CD14-positive monocyte (primary cell): ENCODE measurements at regions not wholly inside any gene's neighbourhood (a gene's known extent, or its start where the extent isn't known, plus 50 kb on each side); places are given as distances from the start of the nearest gene placed in this dataset.

Experiments
- DNase-seq, 3 donors: peaks; one replicate each; pipeline ENCODE4 v3.0.0-alpha.2; 2011 to 2022
- H2AFZ ChIP-seq: 2 replicates; pipeline ENCODE4 v1.6.0; 2012; ENCODE audit warnings: mild to moderate bottlenecking, low read depth, low read length, inconsistent platforms; ENCODE audit not compliant: insufficient read depth, poor library complexity, severe bottlenecking
- H3K27ac ChIP-seq, 2 donors: 1 replicate in 1 of 2; 2 replicates in 1 of 2; pipeline ENCODE4 v1.5.1; 2012 to 2013; ENCODE audit warnings: low read length in 2 of 2, control low read depth in 1 of 2, inconsistent platforms in 1 of 2, low read depth in 1 of 2, mild to moderate bottlenecking in 1 of 2
- H3K27me3 ChIP-seq, 2 donors: one replicate each; pipeline versions ENCODE4 v1.6.0 to v1.6.1; 2011 to 2013; ENCODE audit warnings: low read length in 2 of 2; ENCODE audit not compliant: control insufficient read depth in 2 of 2, insufficient read depth in 2 of 2
- H3K36me3 ChIP-seq, 2 donors: replicated peaks in 1 of 2; 1 replicate in 1 of 2; 2 replicates in 1 of 2; pipeline versions ENCODE4 v1.5.1 to v1.6.1; 2012 to 2013; ENCODE audit warnings: low read length in 2 of 2, control low read depth in 1 of 2, inconsistent platforms in 1 of 2, mild to moderate bottlenecking in 1 of 2; ENCODE audit not compliant: insufficient read depth in 2 of 2, control insufficient read depth in 1 of 2
- H3K4me1 ChIP-seq, 2 donors: 1 replicate in 1 of 2; 2 replicates in 1 of 2; pipeline versions ENCODE4 v1.5.1 to v1.6.1; 2012 to 2013; ENCODE audit warnings: low read length in 2 of 2, control low read depth in 1 of 2, inconsistent platforms in 1 of 2, mild to moderate bottlenecking in 1 of 2, moderate library complexity in 1 of 2; ENCODE audit not compliant: insufficient read depth in 2 of 2, control insufficient read depth in 1 of 2
- H3K4me2 ChIP-seq: replicated peaks from 2 replicates; pipeline ENCODE3; 2012; ENCODE audit warnings: low read length, moderate library complexity, mild to moderate bottlenecking; ENCODE audit not compliant: poor library complexity, severe bottlenecking; ENCODE audit errors: extremely low read depth
- H3K4me3 ChIP-seq, 3 experiments: fragments of 200-600 bp in 1 of 3; sonication (generic) in 1 of 3; replicated peaks in 1 of 3; 1 replicate in 2 of 3; 2 replicates in 1 of 3; pipeline ENCODE4 v1.5.1; 2011 to 2013; ENCODE audit warnings: low read length in 3 of 3, mild to moderate bottlenecking in 3 of 3, control low read depth in 2 of 3, low read depth in 2 of 3, inconsistent platforms in 1 of 3, moderate library complexity in 1 of 3
- H3K79me2 ChIP-seq: 2 replicates; pipeline ENCODE4 v1.6.0; 2012; ENCODE audit warnings: mild to moderate bottlenecking, control low read depth, inconsistent platforms, low read length, moderate library complexity; ENCODE audit not compliant: insufficient read depth
- H3K9ac ChIP-seq: 2 replicates; pipeline ENCODE4 v1.6.0; 2017; ENCODE audit warnings: low read length, mild to moderate bottlenecking; ENCODE audit not compliant: insufficient read depth, poor library complexity, severe bottlenecking
- H3K9me3 ChIP-seq, 2 donors: replicated peaks in 1 of 2; 1 replicate in 1 of 2; 2 replicates in 1 of 2; pipeline versions ENCODE4 v1.5.1 to v1.6.1; 2012 to 2013; ENCODE audit warnings: low read length in 2 of 2, control low read depth in 1 of 2; ENCODE audit not compliant: control insufficient read depth in 1 of 2, insufficient read depth in 1 of 2
- H4K20me1 ChIP-seq: 2 replicates; pipeline ENCODE4 v1.6.0; 2012; ENCODE audit warnings: mild to moderate bottlenecking, low read length, control low read depth, moderate library complexity; ENCODE audit not compliant: insufficient read depth
- H3K27ac Mint-ChIP-seq, 7 donors: one replicate each; pipeline ENCODE4 v1.8.0; 2020; ENCODE audit warnings: mild to moderate bottlenecking in 7 of 7, mixed read lengths in 7 of 7, moderate library complexity in 6 of 7, inconsistent platforms in 2 of 7
- H3K27me3 Mint-ChIP-seq, 3 donors: one replicate each; pipeline ENCODE4 v1.8.0; 2021 to 2022; ENCODE audit warnings: low read depth in 3 of 3, mild to moderate bottlenecking in 3 of 3, mixed read lengths in 3 of 3, moderate library complexity in 3 of 3, inconsistent platforms in 1 of 3
- H3K36me3 Mint-ChIP-seq, 2 donors: one replicate each; pipeline ENCODE4 v1.8.0; 2020; ENCODE audit warnings: mixed read lengths in 2 of 2, inconsistent platforms in 1 of 2, mild to moderate bottlenecking in 1 of 2
- H3K4me1 Mint-ChIP-seq: one replicate; pipeline ENCODE4 v1.8.0; 2020; ENCODE audit warnings: mild to moderate bottlenecking, mixed read lengths
- H3K4me3 Mint-ChIP-seq, 2 donors: one replicate each; pipeline ENCODE4 v1.8.0; 2020; ENCODE audit warnings: mild to moderate bottlenecking in 2 of 2, mixed read lengths in 2 of 2, moderate library complexity in 1 of 2
- H3K9me3 Mint-ChIP-seq, 7 donors: one replicate each; pipeline ENCODE4 v1.8.0; 2020 to 2022; ENCODE audit warnings: mixed read lengths in 7 of 7, mild to moderate bottlenecking in 6 of 7, moderate library complexity in 6 of 7, inconsistent platforms in 2 of 7
- CTCF ChIP-seq: fragments of 200-600 bp; IDR thresholded peaks from one replicate; pipeline ENCODE4 v1.8.0; 2022; ENCODE audit warnings: antibody characterized with exemption, mild to moderate bottlenecking
- WGBS: methylation state at CpG from one replicate; pipeline ENCODE4 v1.1.5; 2013; ENCODE audit warnings: missing lambda C conversion rate; ENCODE audit not compliant: insufficient coverage; 5-methylcytosine and 5-hydroxymethylcytosine counted together
- intact Hi-C, 2 donors: fragments of 100-400 bp; cut with micrococcal nuclease; formaldehyde crosslinking; loops; one replicate each; pipeline versions ENCODE4 v1.15.0 to v1.15.1; 2023

- peaks cover 0 to 3% (median 0%) of the 10 kb centered on the region in 7 donors for H3K9me3 Mint-ChIP-seq
- 6% methylated on average over 2 of the region's 3 CpGs for WGBS
- no peak overlapping the region for H3K27ac ChIP-seq
Measured at GRCh38 chr20:7399575-7399974, 540.7 kb downstream of the HAO1 start.

GRCh38 chr20:7406671-7407070, 533.6 kb downstream of the HAO1 start:
- H3K79me2 ChIP-seq = no peaks in the 10 kb centered on the region
- H3K36me3 ChIP-seq = no peaks in the 10 kb centered on the region
- H3K4me3 ChIP-seq = no peak overlapping the region
- Mint-ChIP-seq H3K27ac (no peak overlapping the region), H3K9me3 (peaks cover 0 to 2% (median 0%) of the 10 kb centered on the region in 7 donors), H3K36me3 (no peaks in the 10 kb centered on the region), H3K4me1 (no peaks in the 10 kb centered on the region), H3K27me3 (peaks cover 0 to 2% (median 1%) of the 10 kb centered on the region in 3 donors), H3K4me3 (no peak overlapping the region)
- TF ChIP-seq CTCF = no peak
- no peak for DNase-seq
- intact Hi-C loops = no loop called here
- no peaks in the 10 kb centered on the region for H3K27me3 ChIP-seq
- no peaks in the 10 kb centered on the region for H3K9me3 ChIP-seq
- H3K27ac ChIP-seq = no peak overlapping the region
- H3K9ac ChIP-seq = no peak overlapping the region
- WGBS = no CpG with 5 or more reads among the region's 1 CpG
- H2AFZ ChIP-seq = no peak overlapping the region
- H4K20me1 ChIP-seq = no peaks in the 10 kb centered on the region
- no peaks in the 10 kb centered on the region for H3K4me1 ChIP-seq
- no peak overlapping the region for H3K4me2 ChIP-seq

More at GRCh38 chr20:7399575-7399974, 540.7 kb downstream of the HAO1 start:
- DNase-seq = no peak
- Histone ChIP-seq H3K4me2 (no peak overlapping the region), H3K9ac (no peak overlapping the region), H3K4me3 (no peak overlapping the region), H3K36me3 (no peaks in the 10 kb centered on the region), H3K9me3 (no peaks in the 10 kb centered on the region), H3K27me3 (peaks cover 3 to 10% of the 10 kb centered on the region in 2 donors), H2AFZ (no peak overlapping the region), H3K79me2 (no peaks in the 10 kb centered on the region), H4K20me1 (no peaks in the 10 kb centered on the region), H3K4me1 (no peaks in the 10 kb centered on the region)
- no peaks in the 10 kb centered on the region for H3K4me1 Mint-ChIP-seq
- H3K27ac Mint-ChIP-seq = no peak overlapping the region
- peaks cover 3 to 10% (median 4%) of the 10 kb centered on the region in 3 donors for H3K27me3 Mint-ChIP-seq
- no peak overlapping the region for H3K4me3 Mint-ChIP-seq
- no peaks in the 10 kb centered on the region for H3K36me3 Mint-ChIP-seq
- TF ChIP-seq CTCF = no peak
- intact Hi-C loops = no loop called here
